ENCODE measurements at regions not wholly inside any gene's neighbourhood (a gene's known extent, or its start where the extent isn't known, plus 50 kb on each side); places are given as distances from the start of the nearest gene placed in this dataset.
"Not testable (repeated sequence)": the region's sequence is repeated elsewhere in the genome, so short reads cannot be mapped to it uniquely, and the experiment has no call there.

DNA sequence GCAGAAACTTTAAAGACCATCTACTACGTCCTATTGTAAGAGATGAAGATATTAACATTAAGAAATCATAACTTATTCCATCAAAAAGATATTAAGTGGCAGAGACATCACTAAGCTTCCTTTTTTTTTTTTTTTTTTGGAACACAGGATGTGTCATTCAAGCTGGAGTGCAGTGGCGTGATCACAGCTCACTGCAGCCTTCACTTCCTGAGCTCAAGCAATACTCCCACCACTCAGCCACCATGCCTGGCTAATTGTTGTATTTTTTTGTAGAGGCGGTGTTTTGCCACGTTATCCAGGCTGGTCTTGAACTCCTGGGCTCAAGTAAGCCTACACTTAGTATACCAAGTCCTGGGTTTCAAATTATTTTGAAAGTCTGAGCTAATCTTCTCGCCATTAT lies 169.7 kb upstream of the KCTD7 start:
- DNase-seq (ENCODE audit: low read depth) = peak; percentile 5

DNA sequence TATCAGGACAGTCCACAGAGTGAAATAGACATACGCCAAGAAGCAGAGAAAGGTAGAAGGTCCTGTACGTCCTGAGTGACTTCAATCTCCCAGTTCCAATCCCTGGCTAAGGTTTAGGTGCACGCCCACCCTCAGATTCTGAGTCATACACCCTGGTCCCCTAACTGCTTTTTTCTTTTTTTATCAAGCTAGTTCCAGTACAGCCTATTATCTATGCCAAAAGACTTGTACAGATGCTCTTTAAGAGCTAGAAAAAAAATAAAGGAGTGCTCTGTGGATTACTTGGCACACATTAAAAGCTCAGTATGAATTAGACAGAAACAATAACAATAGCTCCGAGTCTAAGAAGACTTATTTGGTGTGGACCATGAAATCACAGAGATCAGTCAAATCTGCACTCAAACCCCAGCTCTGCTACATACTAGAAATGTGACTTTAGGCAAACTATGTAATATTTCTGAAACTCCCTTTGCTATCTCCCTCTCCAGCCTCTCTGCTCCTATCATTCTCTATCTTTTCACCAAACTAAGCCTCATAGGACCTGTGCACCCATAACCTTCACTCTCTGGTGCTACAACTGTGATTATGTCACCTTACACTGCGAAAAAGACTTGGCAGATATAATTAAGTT lies 168.8 kb upstream of the KCTD7 start:
- DNase-seq (ENCODE audit: low read depth) = peak; percentile 7

DNA sequence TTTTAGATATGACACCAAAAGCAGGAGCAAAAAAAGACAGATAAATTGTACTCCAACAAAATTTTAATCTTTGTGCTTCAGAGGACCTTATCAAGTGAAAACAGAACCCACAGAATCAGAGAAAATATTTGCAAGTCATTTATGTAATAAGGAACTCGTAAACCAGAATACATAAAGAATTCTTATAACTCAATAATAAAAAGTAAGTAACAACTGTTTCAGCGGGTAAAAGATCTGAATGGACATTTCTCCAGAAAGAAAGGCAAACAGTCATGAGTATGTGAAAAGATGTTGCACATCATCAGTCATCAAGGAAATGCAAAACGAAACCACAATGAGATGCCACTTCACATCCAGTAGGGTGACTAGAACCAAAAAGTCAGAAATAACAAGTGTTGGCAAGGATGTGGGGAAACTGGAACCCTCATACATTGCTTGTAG lies 167.7 kb upstream of the KCTD7 start:
- peak; percentile 7 for DNase-seq (ENCODE audit: low read depth)

DNA sequence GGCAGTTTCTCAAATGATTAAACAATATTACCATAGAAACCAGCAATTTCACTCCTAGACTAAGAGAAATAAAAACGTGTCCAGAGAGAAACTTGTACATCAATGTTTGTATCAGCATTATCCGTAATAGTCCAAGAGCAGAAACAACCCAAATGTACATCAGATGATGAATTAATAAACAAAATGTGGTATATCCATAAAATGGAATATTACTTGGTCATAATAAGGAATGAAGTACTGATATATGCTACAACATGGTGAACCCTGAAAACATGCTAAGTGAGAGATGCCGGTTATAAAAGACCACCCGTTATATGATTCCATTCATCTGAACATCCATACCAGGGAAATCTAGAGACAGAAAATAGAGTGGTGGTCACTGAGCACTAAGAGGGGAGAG lies 167.3 kb upstream of the KCTD7 start:
- DNase-seq (ENCODE audit: low read depth) = not testable (repeated sequence)

DNA sequence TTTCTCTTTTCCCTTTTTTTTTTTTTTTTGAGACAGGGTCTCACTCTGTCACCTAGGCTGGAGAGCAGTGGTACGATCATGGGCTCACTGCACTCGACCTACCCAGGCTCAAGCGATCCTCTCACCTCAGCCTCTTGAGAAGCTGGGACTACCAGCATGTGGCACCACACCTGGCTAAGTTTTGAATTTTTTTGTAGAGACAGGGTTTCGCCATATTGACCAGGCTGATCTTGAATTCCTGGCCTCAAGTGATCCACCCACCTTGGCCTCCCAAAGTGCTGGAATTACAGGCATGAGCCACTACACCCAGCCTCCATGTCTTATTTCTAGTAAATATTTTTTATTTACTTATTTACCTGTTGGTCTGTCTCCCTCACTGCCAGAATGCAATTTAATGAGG lies 165.8 kb upstream of the KCTD7 start:
- DNase-seq (ENCODE audit: low read depth) = not testable (repeated sequence)

DNA sequence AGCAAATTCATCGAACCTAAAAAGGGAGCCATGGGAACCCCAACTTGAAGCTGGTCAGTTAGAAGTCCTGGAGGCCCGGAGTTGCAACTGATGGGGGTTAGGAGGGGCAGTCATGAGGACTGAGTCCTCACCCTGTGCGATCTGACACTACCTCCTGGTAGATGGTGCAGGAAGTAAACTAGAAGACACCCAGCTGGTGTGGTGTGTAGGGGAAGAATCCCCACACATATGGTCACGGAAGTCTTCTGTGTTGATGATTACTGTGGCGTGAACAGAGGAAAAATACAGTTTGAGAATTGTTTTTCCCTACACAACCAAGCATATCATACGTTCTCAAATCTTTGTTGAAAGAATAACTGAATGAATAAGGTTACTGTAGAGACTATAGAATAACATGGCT lies 164.6 kb upstream of the KCTD7 start:
- no peak for DNase-seq (ENCODE audit: low read depth)

DNA sequence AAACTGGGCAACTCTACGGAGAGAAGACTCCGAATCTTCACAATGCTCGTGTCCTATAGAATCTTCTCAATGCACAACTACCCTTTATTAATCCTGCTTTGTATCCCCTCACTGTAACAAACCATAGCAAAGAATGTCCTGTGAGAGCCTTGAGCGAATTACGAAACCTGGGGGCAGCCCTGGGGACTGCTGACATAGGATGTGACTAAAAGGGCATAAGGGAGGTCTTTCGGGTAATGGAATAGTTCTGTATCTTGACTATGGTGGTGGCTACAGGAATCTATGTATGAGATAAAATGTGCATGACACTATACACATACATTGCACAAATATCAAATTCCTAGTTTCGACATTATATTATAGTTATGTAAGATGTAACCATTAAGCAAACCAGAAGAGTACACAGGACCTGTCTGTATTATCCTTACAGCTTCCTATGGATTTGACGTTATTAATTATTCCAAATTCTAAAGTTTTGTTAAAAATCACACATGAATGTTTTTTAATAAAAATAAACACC lies 162.5 kb upstream of the KCTD7 start:
- DNase-seq (ENCODE audit: low read depth) = no peak

DNA sequence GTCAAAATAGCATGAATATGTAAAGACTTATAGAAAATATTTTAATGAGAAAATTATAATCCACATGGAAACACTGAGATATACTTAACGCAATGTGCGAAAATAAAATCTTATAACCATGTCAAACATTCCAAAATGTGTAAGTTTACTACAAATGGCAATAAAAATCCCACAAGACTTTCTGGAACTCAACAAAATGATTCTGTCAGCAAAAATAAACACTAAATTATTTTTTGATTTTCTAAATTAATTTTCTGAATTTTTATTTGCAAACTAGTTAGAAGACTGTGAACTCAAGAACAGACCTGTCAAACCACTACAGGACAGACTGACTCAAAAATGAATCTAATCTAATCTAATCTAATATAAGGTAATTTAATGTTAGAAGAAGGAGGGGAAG lies 160.8 kb upstream of the KCTD7 start:
- DNase-seq (ENCODE audit: low read depth) = no peak

DNA sequence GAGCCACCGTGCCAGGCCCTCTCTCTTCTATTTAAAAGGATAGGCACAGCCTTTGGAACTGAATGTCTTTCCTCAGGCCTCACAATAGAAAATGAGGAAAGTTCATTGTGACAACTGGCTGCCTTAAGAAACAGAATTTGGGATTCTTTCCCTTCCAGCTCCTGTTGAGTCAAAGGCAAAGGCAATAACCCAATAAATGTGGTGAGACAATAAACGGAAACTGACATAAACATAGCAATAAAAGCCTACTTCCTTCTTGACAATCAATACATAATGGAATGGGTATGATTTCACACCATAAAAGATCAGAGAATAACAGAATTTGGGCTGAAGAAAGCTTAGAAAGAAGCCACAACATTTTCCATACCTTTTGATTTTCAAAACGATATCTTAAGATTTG lies 155.6 kb upstream of the KCTD7 start:
- DNase-seq (ENCODE audit: low read depth) = not testable (repeated sequence)

DNA sequence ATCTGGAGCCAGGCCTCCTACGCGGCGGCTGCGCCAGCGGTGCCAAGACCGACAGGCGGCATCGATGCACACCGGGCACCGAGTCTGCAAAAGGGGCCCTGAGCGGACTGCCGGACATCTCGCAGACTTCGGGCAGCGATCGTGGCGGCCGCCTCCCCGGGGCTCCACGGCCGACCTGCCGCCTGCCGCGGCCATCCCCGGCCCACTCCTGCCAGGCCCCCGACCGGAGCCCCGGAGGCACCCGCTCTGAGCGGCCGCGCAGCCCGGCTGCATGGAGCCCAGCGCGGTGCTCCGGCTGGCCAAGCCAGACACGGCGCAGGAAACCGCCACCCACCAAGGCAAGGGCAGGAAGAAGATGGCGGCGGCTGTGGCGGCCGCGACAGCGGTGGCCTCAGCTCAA lies 154.2 kb upstream of the KCTD7 start:
- no peak for DNase-seq (ENCODE audit: low read depth)

DNA sequence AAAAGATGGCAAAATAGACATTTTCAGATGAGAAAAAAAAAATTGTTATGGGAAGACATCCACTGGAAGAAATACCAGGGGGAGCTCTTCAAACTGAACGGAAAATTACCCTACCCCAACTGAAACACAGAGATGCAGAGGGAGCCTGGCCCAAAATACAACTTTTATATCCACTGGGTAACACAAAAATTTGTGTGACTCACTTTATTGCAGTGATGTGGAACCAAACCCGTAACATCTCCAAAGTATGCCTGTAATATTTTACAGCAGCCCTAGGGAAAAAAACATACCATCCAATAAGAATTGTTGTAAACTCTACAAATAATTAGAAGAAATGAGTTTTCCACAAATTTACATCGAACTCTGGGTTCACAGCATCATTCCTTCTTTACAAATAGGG lies 152.6 kb upstream of the KCTD7 start:
- not testable (repeated sequence) for DNase-seq (ENCODE audit: low read depth)

DNA sequence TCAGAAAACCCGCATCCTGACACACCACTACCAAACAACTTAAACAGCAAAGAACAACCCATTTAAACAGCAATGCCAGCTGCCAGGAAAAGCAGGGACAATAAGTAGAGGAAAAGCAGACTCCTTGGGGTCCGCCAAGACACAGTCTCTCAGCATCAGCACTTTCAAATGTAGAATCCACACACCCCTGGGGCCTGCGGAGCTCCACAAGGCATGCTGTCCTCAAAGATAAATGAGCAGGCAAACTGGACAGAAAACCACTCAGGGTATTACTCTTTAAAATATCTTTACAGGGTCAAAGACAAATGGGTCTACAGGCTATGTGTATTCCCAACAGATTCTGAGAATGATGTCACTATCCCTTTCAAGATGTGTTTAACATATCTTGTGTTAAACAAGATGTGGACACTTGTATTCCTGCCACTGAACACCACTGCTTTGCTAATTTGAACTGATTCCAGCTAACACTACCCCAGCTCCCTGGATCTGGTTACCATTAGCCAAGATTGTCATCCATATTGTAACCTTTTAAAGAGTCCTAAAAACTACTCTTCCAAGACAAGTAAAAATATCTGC lies 150.8 kb upstream of the KCTD7 start:
- not testable (repeated sequence) for DNase-seq (ENCODE audit: low read depth)

DNA sequence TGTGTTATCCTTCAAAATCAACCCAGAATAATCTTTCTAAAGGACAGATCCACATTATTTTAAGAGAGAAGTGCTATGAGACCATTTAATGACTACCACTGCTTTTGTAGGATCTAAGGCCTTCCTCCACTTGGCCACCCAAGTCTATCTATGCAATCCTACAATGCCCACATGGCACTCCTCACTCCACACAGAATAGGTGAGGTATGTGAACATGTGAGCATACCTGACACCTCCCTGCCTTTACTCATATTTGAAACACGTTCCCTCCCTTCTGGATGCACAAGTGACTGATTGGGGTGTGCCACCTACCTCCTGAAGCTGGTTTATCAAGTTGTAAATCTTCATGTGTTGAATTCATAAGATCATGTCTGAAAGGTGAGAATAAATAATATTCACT lies 147.5 kb upstream of the KCTD7 start:
- DNase-seq (ENCODE audit: low read depth) = not testable (repeated sequence)

DNA sequence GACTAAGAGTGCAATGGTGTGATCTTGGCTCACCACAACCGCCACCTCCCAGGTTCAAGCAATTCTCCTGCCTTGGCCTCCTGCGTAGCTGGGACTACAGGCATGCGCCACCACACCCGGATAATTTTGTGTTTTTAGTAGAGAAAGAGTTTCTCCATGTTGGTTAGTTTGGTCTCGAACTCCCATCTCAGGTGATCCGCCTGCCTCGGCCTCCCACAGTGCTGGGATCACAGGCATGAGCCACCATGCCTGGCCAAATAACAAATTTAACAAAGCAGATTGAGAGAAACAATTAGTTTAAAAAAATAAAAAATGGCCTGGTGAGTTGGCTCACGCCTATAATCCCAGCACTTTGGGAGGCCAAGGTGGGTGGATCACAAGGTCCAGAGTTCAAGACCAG lies 139.6 kb upstream of the KCTD7 start:
- not testable (repeated sequence) for DNase-seq (ENCODE audit: low read depth)

DNA sequence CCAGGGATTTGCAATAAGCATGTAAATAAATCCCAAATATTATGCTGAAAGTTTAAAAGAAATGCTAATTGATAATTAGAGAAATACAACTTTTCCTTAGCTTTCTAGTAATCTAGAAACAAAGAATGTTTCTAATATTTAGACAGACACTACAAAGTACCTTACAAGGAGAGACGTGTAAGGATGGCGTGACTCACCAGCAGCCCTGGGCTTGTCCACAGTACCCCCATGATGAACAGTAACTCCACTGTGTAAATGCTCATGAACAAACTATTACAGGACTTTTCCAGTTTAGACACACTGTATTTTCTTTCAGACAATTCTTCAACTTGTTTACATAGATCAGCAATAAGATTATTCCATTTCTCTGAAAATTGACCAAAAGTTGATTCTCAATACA lies 138.9 kb upstream of the KCTD7 start:
- peak; percentile 49 for DNase-seq (ENCODE audit: low read depth)

DNA sequence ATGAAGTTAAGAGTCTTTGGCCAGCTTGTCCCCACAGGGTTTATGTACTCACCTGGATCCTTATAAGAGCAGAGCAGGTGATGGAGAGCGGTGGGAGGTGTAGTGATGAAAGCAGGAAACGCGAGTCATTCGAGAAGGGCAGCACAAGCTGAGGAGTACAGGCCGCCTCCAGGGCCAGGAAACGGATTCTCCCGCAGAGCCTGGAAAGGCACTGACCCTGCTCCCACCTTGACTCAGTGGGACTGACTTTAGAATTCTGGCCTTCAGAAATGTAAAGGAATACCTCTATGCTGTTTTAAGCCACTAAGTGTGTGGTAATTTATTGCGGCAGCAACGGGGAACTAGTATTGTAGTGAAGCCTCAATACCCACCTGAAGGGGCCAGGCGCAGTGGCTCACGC lies 137.7 kb upstream of the KCTD7 start:
- DNase-seq (ENCODE audit: low read depth) = not testable (repeated sequence)

DNA sequence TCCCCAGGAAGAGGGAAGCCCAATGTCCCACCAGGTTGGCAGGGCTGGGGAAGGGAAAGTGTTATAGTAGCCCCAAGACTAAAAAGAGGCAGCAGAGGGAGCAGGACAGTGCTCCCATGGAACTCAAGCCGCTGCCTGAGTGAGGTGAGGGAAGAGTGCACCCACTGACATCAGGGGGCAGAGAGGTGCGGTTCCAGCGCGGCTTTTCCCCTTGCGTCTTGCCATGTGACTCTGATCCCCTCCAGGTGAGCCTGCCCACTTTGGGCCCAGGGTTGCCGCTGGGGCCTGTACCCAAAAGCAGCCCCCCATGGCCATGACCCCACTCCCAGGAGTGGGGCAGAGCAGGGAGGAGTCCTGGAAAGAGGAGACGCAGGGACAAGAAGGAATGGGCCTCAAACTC lies 136.3 kb upstream of the KCTD7 start:
- DNase-seq (ENCODE audit: low read depth) = not testable (repeated sequence)

DNA sequence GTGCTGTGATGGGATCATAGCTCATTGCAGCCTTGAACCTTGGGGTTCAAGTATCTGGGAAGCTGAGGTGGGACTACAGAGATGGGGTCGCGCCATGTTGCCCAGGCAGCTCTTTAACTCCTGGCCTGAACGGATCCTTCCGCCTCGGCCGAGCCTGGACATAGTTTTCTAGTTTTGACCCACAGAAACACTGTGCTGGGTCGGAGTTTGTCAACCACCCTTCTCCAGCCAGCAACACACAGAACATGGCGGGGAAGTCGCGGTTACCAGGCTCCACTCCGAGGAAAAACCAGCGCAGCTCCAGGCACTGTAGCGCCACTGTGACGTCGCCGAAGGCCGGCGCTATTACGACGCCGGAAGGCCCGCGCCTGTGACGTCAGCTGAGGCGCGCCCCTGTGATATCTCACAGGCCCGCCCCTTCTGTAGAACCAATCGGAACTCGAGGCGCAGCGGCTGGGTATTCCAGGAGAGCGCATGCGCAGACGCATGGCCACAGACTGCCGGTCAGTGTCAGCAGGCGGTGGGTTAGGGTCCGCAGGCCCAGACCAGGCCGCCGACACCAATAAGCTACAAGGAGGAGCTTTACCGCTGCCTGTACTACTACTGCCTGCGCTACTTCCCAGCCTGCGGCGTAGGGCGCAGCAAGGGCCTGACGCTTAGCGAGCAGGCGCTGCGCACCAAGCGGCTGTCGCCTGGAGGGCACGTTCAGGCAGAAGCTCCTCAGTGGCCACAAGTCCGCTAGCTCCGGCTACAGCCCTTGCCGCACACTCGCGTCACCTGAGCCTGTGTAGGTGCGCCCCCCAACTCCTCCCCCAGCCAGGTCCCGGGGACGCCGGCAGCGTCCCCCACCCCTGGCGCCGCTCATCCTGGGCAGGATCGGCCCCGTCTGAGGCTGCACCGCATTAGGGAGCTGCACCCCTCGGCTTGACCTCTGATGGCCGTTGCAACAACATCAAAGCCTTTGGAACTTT lies 135.2 kb upstream of the KCTD7 start:
- peak; percentile 97 for DNase-seq (ENCODE audit: low read depth)

DNA sequence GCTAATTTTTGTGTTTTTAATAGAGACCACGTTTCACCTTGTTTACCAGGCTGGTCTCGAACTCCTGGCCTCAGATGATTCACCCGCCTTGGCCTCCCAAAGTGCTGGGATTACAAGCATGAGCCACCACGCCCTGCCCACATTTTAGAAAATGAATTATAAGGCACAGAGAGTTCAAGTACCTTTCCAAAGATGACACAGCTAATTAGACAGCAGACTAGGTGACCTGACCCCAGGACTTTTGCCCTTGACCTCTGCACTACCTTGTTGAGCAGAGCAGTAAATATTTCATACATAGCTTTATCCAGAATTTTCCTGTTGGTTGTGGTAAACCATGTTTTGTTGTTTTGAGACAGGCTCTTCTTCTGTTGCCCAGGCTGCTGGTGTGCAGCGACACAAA lies 131.3 kb upstream of the KCTD7 start:
- no peak for DNase-seq (ENCODE audit: low read depth)

DNA sequence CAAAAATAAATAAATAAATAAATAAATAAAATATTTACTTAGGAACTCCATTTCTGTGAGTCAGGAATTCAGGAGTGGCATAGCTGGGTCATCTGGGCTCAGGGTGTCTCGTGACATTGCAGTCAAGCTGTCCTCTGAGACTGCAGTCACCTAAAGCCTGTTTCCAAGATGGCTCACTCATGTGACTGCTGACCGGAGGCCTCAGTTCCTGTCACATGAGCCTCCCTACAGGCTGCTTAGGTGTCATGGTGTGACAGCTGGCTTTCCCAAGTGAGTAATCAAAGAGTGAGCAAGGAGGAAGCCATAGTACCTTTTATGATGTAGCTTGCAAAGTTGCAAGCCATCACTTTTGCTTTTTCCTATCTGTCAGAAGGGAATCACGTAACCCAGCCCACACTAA lies 128.6 kb upstream of the KCTD7 start:
- DNase-seq (ENCODE audit: low read depth) = peak; percentile 23

DNA sequence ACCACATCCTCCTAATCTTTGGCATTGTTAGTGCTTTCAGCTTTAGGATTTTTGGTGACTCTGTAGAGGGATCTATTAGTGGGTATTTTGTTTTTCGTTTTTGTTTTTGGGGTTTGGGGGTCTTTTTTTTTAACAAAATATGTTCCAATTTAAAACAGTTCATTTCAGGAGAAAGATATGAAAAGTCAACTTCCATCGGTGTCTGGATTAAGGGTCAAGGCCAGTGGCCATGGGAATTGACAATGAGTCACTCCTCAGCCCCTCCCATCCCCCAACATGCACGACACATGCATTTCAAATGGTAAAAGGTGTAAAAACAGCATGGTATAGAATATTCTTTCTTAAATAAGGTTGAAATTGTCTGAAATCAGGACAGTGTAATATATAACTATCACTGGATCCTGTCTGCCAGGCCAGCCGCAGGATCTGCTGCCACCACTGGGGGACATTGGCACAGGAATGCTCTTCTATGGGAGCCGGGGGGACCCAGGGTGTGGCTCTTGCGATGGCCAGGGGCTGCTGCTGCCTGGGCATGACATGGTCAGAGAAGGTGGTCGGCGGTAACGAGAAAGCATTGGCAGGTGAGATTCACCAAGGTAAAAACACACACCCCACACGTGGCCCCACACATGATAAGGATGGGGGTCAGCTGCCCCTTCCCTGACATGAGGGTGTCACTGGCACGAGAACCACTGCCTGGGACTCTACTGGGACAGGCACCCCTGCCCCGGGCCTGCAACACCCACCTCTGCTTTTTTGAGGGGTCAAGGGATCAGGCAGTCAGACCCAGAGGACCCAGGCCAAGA lies 126.2 kb upstream of the KCTD7 start:
- no peak for DNase-seq (ENCODE audit: low read depth)

DNA sequence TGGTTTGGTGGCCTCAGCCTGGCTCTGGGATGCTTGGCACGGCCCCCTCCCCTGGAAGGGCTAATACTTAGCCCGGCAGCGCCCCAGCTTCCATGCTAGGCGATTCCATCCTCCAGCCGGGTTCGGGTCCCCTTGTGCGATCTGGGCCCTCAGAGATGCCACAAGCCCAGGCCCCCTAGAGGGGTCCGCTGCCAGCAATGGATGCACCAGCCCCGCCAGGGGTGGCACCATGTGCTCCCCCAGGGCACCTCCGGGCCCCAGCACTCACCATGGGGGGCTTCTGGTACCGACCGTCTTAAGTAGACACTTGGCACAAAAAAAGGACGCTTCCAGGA lies 125.7 kb upstream of the KCTD7 start:
- no peak for DNase-seq (ENCODE audit: low read depth)

All from RPMI7951 (cell line).